Neural progenitor cell (in vitro differentiated cells): ENCODE measurements at regions not wholly inside any gene's neighbourhood (a gene's known extent, or its start where the extent isn't known, plus 50 kb on each side); places are given as distances from the start of the nearest gene placed in this dataset.

Experiments used
- DNase-seq: peaks from one replicate; pipeline ENCODE4 v3.0.0-alpha.2; 2016; ENCODE audit warnings: low spot score
- H2AFZ ChIP-seq: fragments of 200-600 bp; sonication (generic); replicated peaks from 2 replicates; pipeline ENCODE4 v1.6.1; 2016; ENCODE audit warnings: antibody characterized with exemption
- H3F3A ChIP-seq: fragments of 200-600 bp; sonication (generic); 2 replicates; pipeline ENCODE4 v1.6.1; 2016; ENCODE audit warnings: antibody characterized with exemption, low read depth
- H3K27ac ChIP-seq: fragments of 200-600 bp; sonication (generic); 2 replicates; pipeline ENCODE4 v1.5.1; 2016; ENCODE audit warnings: mild to moderate bottlenecking
- H3K27me3 ChIP-seq: fragments of 200-600 bp; sonication (generic); 2 replicates; pipeline ENCODE4 v1.6.1; 2016; ENCODE audit warnings: mild to moderate bottlenecking, moderate library complexity
- H3K36me3 ChIP-seq: fragments of 200-600 bp; sonication (generic); 2 replicates; pipeline ENCODE4 v1.5.1; 2016
- H3K4me1 ChIP-seq: fragments of 200-600 bp; sonication (generic); 2 replicates; pipeline ENCODE4 v1.6.1; 2016; ENCODE audit warnings: mixed run types
- H3K4me2 ChIP-seq: fragments of 200-600 bp; sonication (generic); 2 replicates; pipeline ENCODE4 v1.6.1; 2016
- H3K4me3 ChIP-seq: fragments of 200-600 bp; sonication (generic); 2 replicates; pipeline ENCODE4 v1.5.1; 2016
- H3K79me2 ChIP-seq: fragments of 200-600 bp; sonication (generic); 2 replicates; pipeline ENCODE4 v1.6.1; 2016; ENCODE audit warnings: low read depth
- H3K9ac ChIP-seq: fragments of 200-600 bp; sonication (generic); 2 replicates; pipeline ENCODE4 v1.6.1; 2016
- H3K9me3 ChIP-seq: fragments of 200-600 bp; sonication (generic); 2 replicates; pipeline ENCODE4 v1.5.1; 2016; ENCODE audit warnings: low read depth
- H4K20me1 ChIP-seq: fragments of 200-600 bp; sonication (generic); 2 replicates; pipeline ENCODE4 v1.6.1; 2016; ENCODE audit warnings: low read depth
- H3K27ac Mint-ChIP-seq: 3 replicates; pipeline ENCODE4 v1.8.0; 2021; ENCODE audit warnings: mixed read lengths
- H3K27me3 Mint-ChIP-seq: 2 replicates; pipeline ENCODE4 v1.8.0; 2022; ENCODE audit warnings: low read depth, mild to moderate bottlenecking, inconsistent platforms, moderate library complexity, mixed read lengths; ENCODE audit not compliant: insufficient read depth
- H3K36me3 Mint-ChIP-seq: 3 replicates; pipeline ENCODE4 v1.8.0; 2021; ENCODE audit warnings: mixed read lengths
- H3K4me1 Mint-ChIP-seq: 3 replicates; pipeline ENCODE4 v1.8.0; 2021; ENCODE audit warnings: mixed read lengths
- H3K4me3 Mint-ChIP-seq: 3 replicates; pipeline ENCODE4 v1.8.0; 2021; ENCODE audit warnings: mild to moderate bottlenecking, moderate library complexity, mixed read lengths
- H3K9me3 Mint-ChIP-seq: 3 replicates; pipeline ENCODE4 v1.8.0; 2020; ENCODE audit warnings: mixed read lengths
- EZH2 ChIP-seq: fragments of 200-600 bp; sonication (generic); IDR thresholded peaks from 2 replicates; pipeline ENCODE4 v1.6.1; 2017; ENCODE audit warnings: antibody characterized with exemption, mild to moderate bottlenecking, moderate library complexity
- EZH2phosphoT487 ChIP-seq: fragments of 200-600 bp; sonication (generic); IDR thresholded peaks from 2 replicates; pipeline ENCODE4 v1.6.1; 2017; ENCODE audit warnings: antibody characterized with exemption
- TF ChIP-seq, protein P1 (sequence below): fragments of 200-600 bp; sonication (generic); IDR thresholded peaks from 2 replicates; pipeline ENCODE4 v1.5.1; 2017; ENCODE audit warnings: antibody characterized with exemption, mild to moderate bottlenecking

DNA sequence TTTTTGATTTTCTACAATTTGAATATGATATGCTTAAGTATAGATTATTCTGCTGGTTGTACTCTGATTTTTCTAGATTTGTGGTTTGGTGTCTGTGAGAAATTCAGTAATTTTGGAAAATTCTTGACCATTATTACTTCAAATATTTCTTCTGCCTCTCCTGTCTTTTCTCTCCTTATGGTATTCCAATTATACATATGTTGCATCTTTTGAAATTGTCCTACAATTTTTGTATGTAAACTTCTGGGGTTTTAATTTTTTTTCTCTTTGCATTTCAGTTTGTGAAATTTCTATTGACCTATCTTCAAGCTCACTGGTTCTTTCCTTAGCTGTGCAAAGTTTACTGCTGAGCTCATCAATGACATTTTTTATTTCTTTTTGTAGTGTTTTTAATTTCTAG is 534.4 kb upstream of the SLC35B3 start:
- Histone ChIP-seq H2AFZ (no peak overlapping the region), H3K4me3 (no peak overlapping the region), H3K4me2 (no peak overlapping the region), H3K27ac (no peak overlapping the region), H3K9ac (no peak overlapping the region), H4K20me1 (no peaks in the 10 kb centered on the region), H3F3A (no peaks in the 10 kb centered on the region), H3K4me1 (no peaks in the 10 kb centered on the region), H3K36me3 (peaks cover 4% of the 10 kb centered on the region), H3K79me2 (no peaks in the 10 kb centered on the region), H3K27me3 (no peaks in the 10 kb centered on the region), H3K9me3 (peaks cover 9% of the 10 kb centered on the region)
- TF ChIP-seq, protein P1, sequence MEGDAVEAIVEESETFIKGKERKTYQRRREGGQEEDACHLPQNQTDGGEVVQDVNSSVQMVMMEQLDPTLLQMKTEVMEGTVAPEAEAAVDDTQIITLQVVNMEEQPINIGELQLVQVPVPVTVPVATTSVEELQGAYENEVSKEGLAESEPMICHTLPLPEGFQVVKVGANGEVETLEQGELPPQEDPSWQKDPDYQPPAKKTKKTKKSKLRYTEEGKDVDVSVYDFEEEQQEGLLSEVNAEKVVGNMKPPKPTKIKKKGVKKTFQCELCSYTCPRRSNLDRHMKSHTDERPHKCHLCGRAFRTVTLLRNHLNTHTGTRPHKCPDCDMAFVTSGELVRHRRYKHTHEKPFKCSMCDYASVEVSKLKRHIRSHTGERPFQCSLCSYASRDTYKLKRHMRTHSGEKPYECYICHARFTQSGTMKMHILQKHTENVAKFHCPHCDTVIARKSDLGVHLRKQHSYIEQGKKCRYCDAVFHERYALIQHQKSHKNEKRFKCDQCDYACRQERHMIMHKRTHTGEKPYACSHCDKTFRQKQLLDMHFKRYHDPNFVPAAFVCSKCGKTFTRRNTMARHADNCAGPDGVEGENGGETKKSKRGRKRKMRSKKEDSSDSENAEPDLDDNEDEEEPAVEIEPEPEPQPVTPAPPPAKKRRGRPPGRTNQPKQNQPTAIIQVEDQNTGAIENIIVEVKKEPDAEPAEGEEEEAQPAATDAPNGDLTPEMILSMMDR, result no peak
- no peak for TF ChIP-seq EZH2
- TF ChIP-seq EZH2phosphoT487, result no peak
- peaks cover 2% of the 10 kb centered on the region for H3K27me3 Mint-ChIP-seq
- H3K4me3 Mint-ChIP-seq, result no peak overlapping the region
- no peaks in the 10 kb centered on the region for H3K36me3 Mint-ChIP-seq
- peaks cover 34% of the 10 kb centered on the region for H3K9me3 Mint-ChIP-seq
- no peak overlapping the region for H3K27ac Mint-ChIP-seq
- DNase-seq, result no peak
- no peaks in the 10 kb centered on the region for H3K4me1 Mint-ChIP-seq

DNA sequence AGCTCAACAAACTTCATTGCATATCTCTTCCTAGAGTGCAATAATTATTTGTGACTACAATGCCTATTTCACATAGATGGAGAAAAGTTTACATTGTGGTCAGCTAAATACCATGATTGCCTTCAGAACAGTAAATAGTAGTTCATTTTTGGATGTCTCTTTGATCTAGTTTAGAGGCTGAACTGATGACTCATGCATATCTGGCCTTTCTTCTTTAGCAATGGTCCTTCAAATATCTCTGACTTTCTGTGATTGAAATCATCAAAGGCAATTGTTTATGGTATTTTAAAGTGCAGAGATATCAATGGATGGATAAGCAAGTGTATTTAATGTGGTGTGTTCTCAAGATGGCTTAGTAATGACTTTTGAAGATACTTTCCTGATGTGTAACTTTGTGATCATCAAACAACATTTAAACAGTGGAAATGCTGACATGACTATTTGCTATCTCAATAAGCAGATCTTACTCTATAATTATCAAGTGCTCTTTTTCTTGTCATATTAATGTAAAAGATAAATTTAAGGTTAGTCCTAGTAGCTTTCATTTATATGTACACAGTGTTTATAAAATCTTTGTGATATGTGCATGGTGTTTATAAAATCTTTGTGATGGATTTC is 523.7 kb upstream of the SLC35B3 start:
- no peaks in the 10 kb centered on the region for H3K27me3 Mint-ChIP-seq
- Histone ChIP-seq H3K9ac (no peak overlapping the region), H3K36me3 (no peaks in the 10 kb centered on the region), H3K79me2 (no peaks in the 10 kb centered on the region), H3K27me3 (no peaks in the 10 kb centered on the region), H3K4me2 (no peak overlapping the region), H2AFZ (no peak overlapping the region), H4K20me1 (no peaks in the 10 kb centered on the region), H3F3A (no peaks in the 10 kb centered on the region), H3K9me3 (no peaks in the 10 kb centered on the region), H3K27ac (no peak overlapping the region), H3K4me3 (no peak overlapping the region), H3K4me1 (no peaks in the 10 kb centered on the region)
- no peak overlapping the region for H3K4me3 Mint-ChIP-seq
- H3K27ac Mint-ChIP-seq, result no peak overlapping the region
- TF ChIP-seq, protein P1, result no peak
- no peak for TF ChIP-seq EZH2
- TF ChIP-seq EZH2phosphoT487, result no peak
- no peaks in the 10 kb centered on the region for H3K4me1 Mint-ChIP-seq
- H3K36me3 Mint-ChIP-seq, result no peaks in the 10 kb centered on the region
- DNase-seq, result no peak
- H3K9me3 Mint-ChIP-seq, result no peaks in the 10 kb centered on the region

DNA sequence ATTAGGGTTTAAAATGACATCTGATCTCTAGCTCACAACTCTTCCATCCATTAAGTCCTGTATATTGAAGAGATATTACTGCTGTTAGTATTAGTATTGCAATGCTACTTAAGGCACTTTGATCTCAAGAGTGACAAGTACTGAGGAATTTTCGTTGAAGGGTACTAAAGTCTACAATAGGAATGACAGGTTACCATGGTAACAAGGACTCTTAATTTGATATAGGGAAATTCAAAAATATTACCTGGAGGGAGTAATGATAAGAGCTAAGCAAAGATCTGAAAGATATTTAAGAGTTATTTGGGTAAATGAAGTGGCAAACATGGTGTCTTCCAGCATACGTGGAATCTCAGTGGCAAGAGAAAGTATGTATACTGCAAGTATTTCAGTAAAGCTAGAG is 518.0 kb upstream of the SLC35B3 start:
- Histone ChIP-seq H3K9me3 (no peaks in the 10 kb centered on the region), H3K4me2 (no peak overlapping the region), H3K4me3 (no peak overlapping the region), H3K4me1 (peaks cover 7% of the 10 kb centered on the region), H3F3A (no peaks in the 10 kb centered on the region), H4K20me1 (no peaks in the 10 kb centered on the region), H3K9ac (no peak overlapping the region), H3K27ac (no peak overlapping the region), H3K27me3 (no peaks in the 10 kb centered on the region), H3K36me3 (no peaks in the 10 kb centered on the region), H3K79me2 (no peaks in the 10 kb centered on the region), H2AFZ (peak overlapping the region; percentile 3)
- no peaks in the 10 kb centered on the region for H3K27me3 Mint-ChIP-seq
- no peak for DNase-seq
- TF ChIP-seq EZH2phosphoT487, result no peak
- TF ChIP-seq, protein P1, result no peak
- no peak for TF ChIP-seq EZH2
- no peaks in the 10 kb centered on the region for H3K36me3 Mint-ChIP-seq
- no peaks in the 10 kb centered on the region for H3K9me3 Mint-ChIP-seq
- no peak overlapping the region for H3K4me3 Mint-ChIP-seq
- H3K27ac Mint-ChIP-seq, result no peak overlapping the region
- no peaks in the 10 kb centered on the region for H3K4me1 Mint-ChIP-seq
